ENCODE measurements at regions not wholly inside any gene's neighbourhood (a gene's known extent, or its start where the extent isn't known, plus 50 kb on each side); places are given as distances from the start of the nearest gene placed in this dataset.

- Histone ChIP-seq H3K9ac (no peak overlapping the region), H4K20me1 (no peaks in the 10 kb centered on the region), H3K36me3 (no peaks in the 10 kb centered on the region), H3K27ac (no peak overlapping the region), H3K4me3 (no peak overlapping the region), H3K4me2 (no peak overlapping the region), H3K27me3 (no peaks in the 10 kb centered on the region), H3K9me3 (no peaks in the 10 kb centered on the region), H3K4me1 (peaks cover 7% of the 10 kb centered on the region)
- 0 out of 2 replicates have a peak, but pooled peaks have one; percentile 24 for TF ChIP-seq Cebpa-rat (IDR thresholded peaks at IDR 0.05)
Observed at GRCh38 chr11:106378513-106379179, 301.2 kb downstream of the AASDHPPT start.

- Histone ChIP-seq H3K4me2 (0 out of 2 replicates have a peak overlapping the region, but pooled peaks have one; percentile 21), H4K20me1 (no peaks in the 10 kb centered on the region)
Observed at GRCh38 chr11:106379265-106379664, 301.8 kb downstream of the AASDHPPT start.

GRCh38 chr11:106379712-106380111 lies 302.2 kb downstream of the AASDHPPT start:
- Histone ChIP-seq H3K9me3 (no peaks in the 10 kb centered on the region), H3K4me3 (no peak overlapping the region), H3K9ac (no peak overlapping the region), H3K4me1 (peaks cover 7% of the 10 kb centered on the region), H3K27me3 (no peaks in the 10 kb centered on the region), H3K36me3 (no peaks in the 10 kb centered on the region), H4K20me1 (no peaks in the 10 kb centered on the region), H3K4me2 (no peak overlapping the region), H3K27ac (no peak overlapping the region)
- TF ChIP-seq Cebpa-rat (IDR thresholded peaks at IDR 0.05), result no peak

More at GRCh38 chr11:106379265-106379664, 301.8 kb downstream of the AASDHPPT start:
- Histone ChIP-seq H3K27ac (no peak overlapping the region), H3K9me3 (no peaks in the 10 kb centered on the region), H3K36me3 (no peaks in the 10 kb centered on the region), H3K27me3 (no peaks in the 10 kb centered on the region), H3K4me1 (peaks cover 7% of the 10 kb centered on the region), H3K4me3 (no peak overlapping the region), H3K9ac (no peak overlapping the region)
- TF ChIP-seq Cebpa-rat (IDR thresholded peaks at IDR 0.05), result no peak

GRCh38 chr11:106381895-106382294 lies 304.4 kb downstream of the AASDHPPT start:
- H3K27me3 ChIP-seq, result no peaks in the 10 kb centered on the region
- no peaks in the 10 kb centered on the region for H3K36me3 ChIP-seq
- peaks cover 7% of the 10 kb centered on the region for H3K4me1 ChIP-seq
- H3K4me2 ChIP-seq, result no peak overlapping the region
- H4K20me1 ChIP-seq, result no peaks in the 10 kb centered on the region
- no peak for TF ChIP-seq Cebpa-rat (IDR thresholded peaks at IDR 0.05)
- no peak overlapping the region for H3K9ac ChIP-seq
- H3K9me3 ChIP-seq, result no peaks in the 10 kb centered on the region
- H3K27ac ChIP-seq, result no peak overlapping the region
- H3K4me3 ChIP-seq, result no peak overlapping the region

GRCh38 chr11:106384429-106384828 lies 307.0 kb downstream of the AASDHPPT start:
- Histone ChIP-seq H3K4me1 (peaks cover 2% of the 10 kb centered on the region), H3K27ac (no peak overlapping the region), H3K9ac (no peak overlapping the region), H3K4me3 (no peak overlapping the region), H3K4me2 (no peak overlapping the region), H3K36me3 (no peaks in the 10 kb centered on the region), H4K20me1 (no peaks in the 10 kb centered on the region), H3K9me3 (no peaks in the 10 kb centered on the region), H3K27me3 (no peaks in the 10 kb centered on the region)
- no peak for TF ChIP-seq Cebpa-rat (IDR thresholded peaks at IDR 0.05)

- TF ChIP-seq Cebpa-rat (IDR thresholded peaks at IDR 0.05), result no peak
Observed at GRCh38 chr11:106386519-106386918, 309.1 kb downstream of the AASDHPPT start.

GRCh38 chr11:106389101-106389500 lies 311.6 kb downstream of the AASDHPPT start:
- Histone ChIP-seq H3K9me3 (no peaks in the 10 kb centered on the region), H3K27me3 (no peaks in the 10 kb centered on the region)

More at GRCh38 chr11:106386519-106386918, 309.1 kb downstream of the AASDHPPT start:
- no peaks in the 10 kb centered on the region for H3K9me3 ChIP-seq
- H3K4me1 ChIP-seq, result no peaks in the 10 kb centered on the region
- H3K27me3 ChIP-seq, result no peaks in the 10 kb centered on the region
- no peak overlapping the region for H3K27ac ChIP-seq
- H3K4me3 ChIP-seq, result no peak overlapping the region
- no peaks in the 10 kb centered on the region for H4K20me1 ChIP-seq
- H3K9ac ChIP-seq, result no peak overlapping the region
- no peaks in the 10 kb centered on the region for H3K36me3 ChIP-seq
- no peak overlapping the region for H3K4me2 ChIP-seq

GRCh38 chr11:106390078-106390477 lies 312.6 kb downstream of the AASDHPPT start:
- TF ChIP-seq Cebpa-rat (IDR thresholded peaks at IDR 0.05), result no peak
- H4K20me1 ChIP-seq, result no peaks in the 10 kb centered on the region
- H3K9ac ChIP-seq, result no peak overlapping the region
- H3K36me3 ChIP-seq, result no peaks in the 10 kb centered on the region
- no peak overlapping the region for H3K4me3 ChIP-seq
- H3K4me2 ChIP-seq, result no peak overlapping the region
- no peaks in the 10 kb centered on the region for H3K9me3 ChIP-seq
- no peaks in the 10 kb centered on the region for H3K27me3 ChIP-seq
- H3K4me1 ChIP-seq, result no peaks in the 10 kb centered on the region
- H3K27ac ChIP-seq, result no peak overlapping the region

More at GRCh38 chr11:106389101-106389500, 311.6 kb downstream of the AASDHPPT start:
- H3K27ac ChIP-seq, result no peak overlapping the region
- H3K36me3 ChIP-seq, result no peaks in the 10 kb centered on the region
- no peak overlapping the region for H3K9ac ChIP-seq
- H3K4me1 ChIP-seq, result no peaks in the 10 kb centered on the region
- no peak overlapping the region for H3K4me3 ChIP-seq
- H4K20me1 ChIP-seq, result no peaks in the 10 kb centered on the region
- H3K4me2 ChIP-seq, result no peak overlapping the region
- no peak for TF ChIP-seq Cebpa-rat (IDR thresholded peaks at IDR 0.05)

- TF ChIP-seq Cebpa-rat (IDR thresholded peaks at IDR 0.05), result no peak
- no peaks in the 10 kb centered on the region for H4K20me1 ChIP-seq
- no peaks in the 10 kb centered on the region for H3K27me3 ChIP-seq
- no peaks in the 10 kb centered on the region for H3K36me3 ChIP-seq
- peaks cover 6% of the 10 kb centered on the region; the same call in 1 of the 2 replicates for H3K9me3 ChIP-seq
- H3K4me1 ChIP-seq, result no peaks in the 10 kb centered on the region
- H3K27ac ChIP-seq, result no peak overlapping the region
- no peak overlapping the region for H3K4me3 ChIP-seq
- H3K9ac ChIP-seq, result no peak overlapping the region
- no peak overlapping the region for H3K4me2 ChIP-seq
Observed at GRCh38 chr11:106391771-106392420, 314.4 kb downstream of the AASDHPPT start.

- Histone ChIP-seq H3K9ac (no peak overlapping the region), H3K9me3 (peaks cover 6% of the 10 kb centered on the region; the same call in 1 of the 2 replicates), H3K4me3 (no peak overlapping the region), H3K27me3 (no peaks in the 10 kb centered on the region), H3K4me2 (no peak overlapping the region), H4K20me1 (no peaks in the 10 kb centered on the region), H3K27ac (no peak overlapping the region), H3K36me3 (no peaks in the 10 kb centered on the region), H3K4me1 (no peaks in the 10 kb centered on the region)
- TF ChIP-seq Cebpa-rat (IDR thresholded peaks at IDR 0.05), result no peak
Observed at GRCh38 chr11:106395716-106396349, 318.4 kb downstream of the AASDHPPT start.
